ENCODE measurements at regions not wholly inside any gene's neighbourhood (a gene's known extent, or its start where the extent isn't known, plus 50 kb on each side); places are given as distances from the start of the nearest gene placed in this dataset.
"Not testable (repeated sequence)": the region's sequence is repeated elsewhere in the genome, so short reads cannot be mapped to it uniquely, and the experiment has no call there.

- peaks cover 2% of the 10 kb centered on the region for H3K27me3 ChIP-seq (ENCODE audit: insufficient read depth, insufficient read length)
- H3K9ac ChIP-seq (ENCODE audit: insufficient read length, low read depth): peak overlapping the region; percentile 61
- no peaks in the 10 kb centered on the region for H3K36me3 ChIP-seq (ENCODE audit: insufficient read depth, insufficient read length, low read length)
- no peak for DNase-seq (ENCODE audit: low read depth, low spot score)
- no peaks in the 10 kb centered on the region for H3K4me1 ChIP-seq (ENCODE audit: insufficient read depth, insufficient read length)
- H3K9me3 ChIP-seq (ENCODE audit: insufficient read depth, low read length): no peaks in the 10 kb centered on the region
- peak overlapping the region; percentile 42 for H3K4me3 ChIP-seq (ENCODE audit: insufficient read length, low read depth)
- TF ChIP-seq YY1 (IDR thresholded peaks at IDR 0.05; ENCODE audit: insufficient read depth, insufficient read length) (no peak), SUZ12 (IDR thresholded peaks at IDR 0.05; ENCODE audit: extremely low read depth, insufficient read depth, insufficient read length) (no peak), ZNF274 (IDR thresholded peaks at IDR 0.05; ENCODE audit: low read depth, low read length) (no peak)
Observed at GRCh38 chrX:140091125-140091886, 126.0 kb upstream of the CXorf66 start.

DNA sequence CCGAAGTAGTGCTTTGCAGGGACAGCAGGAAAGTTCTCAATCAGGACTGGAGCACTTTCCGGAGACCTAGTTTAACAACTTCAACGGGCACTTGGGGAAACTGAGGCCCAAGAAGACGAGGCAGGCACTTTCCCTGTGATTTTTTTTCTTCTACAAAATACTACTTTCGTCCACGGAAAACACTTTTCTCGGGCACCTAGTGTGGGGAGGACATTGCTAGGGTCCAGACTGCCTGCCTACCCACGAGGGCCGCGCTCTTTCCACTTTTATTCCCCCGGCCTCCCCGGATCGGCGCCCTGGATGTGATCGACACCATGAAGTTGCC lies 125.4 kb upstream of the CXorf66 start:
- Histone ChIP-seq H3K9ac (ENCODE audit: insufficient read length, low read depth) (no peak overlapping the region), H3K9me3 (ENCODE audit: insufficient read depth, low read length) (no peaks in the 10 kb centered on the region), H3K27me3 (ENCODE audit: insufficient read depth, insufficient read length) (peaks cover 2% of the 10 kb centered on the region), H3K4me3 (ENCODE audit: insufficient read length, low read depth) (peak overlapping the region; percentile 28), H3K4me1 (ENCODE audit: insufficient read depth, insufficient read length) (no peaks in the 10 kb centered on the region), H3K36me3 (ENCODE audit: insufficient read depth, insufficient read length, low read length) (no peaks in the 10 kb centered on the region)
- no peak for DNase-seq (ENCODE audit: low read depth, low spot score)
- TF ChIP-seq SUZ12 (IDR thresholded peaks at IDR 0.05; ENCODE audit: extremely low read depth, insufficient read depth, insufficient read length) (no peak), ZNF274 (IDR thresholded peaks at IDR 0.05; ENCODE audit: low read depth, low read length) (no peak), YY1 (IDR thresholded peaks at IDR 0.05; ENCODE audit: insufficient read depth, insufficient read length) (no peak)

- no peaks in the 10 kb centered on the region for H3K9me3 ChIP-seq (ENCODE audit: insufficient read depth, low read length)
- no peaks in the 10 kb centered on the region for H3K36me3 ChIP-seq (ENCODE audit: insufficient read depth, insufficient read length, low read length)
- no peak for TF ChIP-seq YY1 (IDR thresholded peaks at IDR 0.05; ENCODE audit: insufficient read depth, insufficient read length)
- no peak for TF ChIP-seq SUZ12 (IDR thresholded peaks at IDR 0.05; ENCODE audit: extremely low read depth, insufficient read depth, insufficient read length)
- TF ChIP-seq ZNF274 (IDR thresholded peaks at IDR 0.05; ENCODE audit: low read depth, low read length): no peak
- peaks cover 2% of the 10 kb centered on the region for H3K27me3 ChIP-seq (ENCODE audit: insufficient read depth, insufficient read length)
- DNase-seq (ENCODE audit: low read depth, low spot score): no peak
- no peak overlapping the region for H3K9ac ChIP-seq (ENCODE audit: insufficient read length, low read depth)
- H3K4me3 ChIP-seq (ENCODE audit: insufficient read length, low read depth): no peak overlapping the region
- no peaks in the 10 kb centered on the region for H3K4me1 ChIP-seq (ENCODE audit: insufficient read depth, insufficient read length)
Observed at GRCh38 chrX:140088438-140088837, 123.1 kb upstream of the CXorf66 start.

DNA sequence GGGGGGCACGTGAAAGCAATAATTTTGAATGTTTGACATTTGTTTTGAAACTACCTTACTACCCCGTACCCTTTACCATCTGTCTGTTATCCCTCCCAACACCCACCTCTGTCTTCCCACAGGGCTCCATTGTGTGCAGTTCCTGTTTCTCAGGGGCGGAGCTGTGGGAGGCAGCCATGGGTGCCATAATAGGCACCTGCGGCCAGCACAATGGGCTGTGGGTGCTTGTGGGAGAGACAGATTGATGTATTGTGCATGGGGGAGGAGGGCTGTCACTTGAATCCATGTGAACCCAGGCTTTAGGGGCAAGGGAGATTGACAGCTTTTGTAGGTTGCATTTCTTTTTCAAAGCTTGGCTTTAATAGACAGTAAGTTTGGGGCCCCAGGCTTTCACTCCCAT lies 122.6 kb upstream of the CXorf66 start:
- H3K36me3 ChIP-seq (ENCODE audit: insufficient read depth, insufficient read length, low read length): no peaks in the 10 kb centered on the region
- TF ChIP-seq ZNF274 (IDR thresholded peaks at IDR 0.05; ENCODE audit: low read depth, low read length) (no peak), YY1 (IDR thresholded peaks at IDR 0.05; ENCODE audit: insufficient read depth, insufficient read length) (no peak), SUZ12 (IDR thresholded peaks at IDR 0.05; ENCODE audit: extremely low read depth, insufficient read depth, insufficient read length) (no peak)
- H3K4me1 ChIP-seq (ENCODE audit: insufficient read depth, insufficient read length): no peaks in the 10 kb centered on the region
- no peaks in the 10 kb centered on the region for H3K9me3 ChIP-seq (ENCODE audit: insufficient read depth, low read length)
- H3K9ac ChIP-seq (ENCODE audit: insufficient read length, low read depth): no peak overlapping the region
- H3K27me3 ChIP-seq (ENCODE audit: insufficient read depth, insufficient read length): peaks cover 2% of the 10 kb centered on the region
- DNase-seq (ENCODE audit: low read depth, low spot score): no peak
- H3K4me3 ChIP-seq (ENCODE audit: insufficient read length, low read depth): no peak overlapping the region

GRCh38 chrX:140086691-140087090 lies 121.4 kb upstream of the CXorf66 start:
- DNase-seq (ENCODE audit: low read depth, low spot score): no peak
- Histone ChIP-seq H3K9me3 (ENCODE audit: insufficient read depth, low read length) (no peaks in the 10 kb centered on the region), H3K27me3 (ENCODE audit: insufficient read depth, insufficient read length) (peaks cover 2% of the 10 kb centered on the region), H3K9ac (ENCODE audit: insufficient read length, low read depth) (no peak overlapping the region), H3K4me1 (ENCODE audit: insufficient read depth, insufficient read length) (no peaks in the 10 kb centered on the region), H3K36me3 (ENCODE audit: insufficient read depth, insufficient read length, low read length) (no peaks in the 10 kb centered on the region), H3K4me3 (ENCODE audit: insufficient read length, low read depth) (no peak overlapping the region)
- TF ChIP-seq ZNF274 (IDR thresholded peaks at IDR 0.05; ENCODE audit: low read depth, low read length) (no peak), SUZ12 (IDR thresholded peaks at IDR 0.05; ENCODE audit: extremely low read depth, insufficient read depth, insufficient read length) (no peak), YY1 (IDR thresholded peaks at IDR 0.05; ENCODE audit: insufficient read depth, insufficient read length) (no peak)

- not testable (repeated sequence) for DNase-seq (ENCODE audit: low read depth, low spot score)
Observed at GRCh38 chrX:140074851-140075250, 109.5 kb upstream of the CXorf66 start.

DNA sequence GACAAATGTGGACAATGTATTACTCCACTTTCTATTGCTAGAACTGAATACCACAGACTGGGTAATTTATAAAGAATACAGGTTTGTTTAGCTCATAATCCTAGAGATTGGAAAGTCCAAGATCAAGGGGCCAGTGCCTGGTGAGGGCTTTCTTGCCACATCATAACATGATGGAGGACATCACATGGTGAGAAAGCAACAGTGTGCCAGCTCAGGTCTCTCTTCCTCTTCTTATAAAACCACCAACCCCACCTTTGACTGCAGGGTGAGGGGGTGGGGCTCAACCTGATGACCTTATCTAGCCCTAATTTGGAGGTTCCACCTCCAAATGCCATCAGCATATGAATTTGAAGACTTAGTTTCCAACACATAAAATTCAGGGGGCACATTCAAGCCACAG lies 105.7 kb upstream of the CXorf66 start:
- TF ChIP-seq SUZ12 (IDR thresholded peaks at IDR 0.05; ENCODE audit: extremely low read depth, insufficient read depth, insufficient read length): no peak
- TF ChIP-seq YY1 (IDR thresholded peaks at IDR 0.05; ENCODE audit: insufficient read depth, insufficient read length): no peak
- no peak for TF ChIP-seq ZNF274 (IDR thresholded peaks at IDR 0.05; ENCODE audit: low read depth, low read length)
- no peak overlapping the region for H3K9ac ChIP-seq (ENCODE audit: insufficient read length, low read depth)
- no peaks in the 10 kb centered on the region for H3K36me3 ChIP-seq (ENCODE audit: insufficient read depth, insufficient read length, low read length)
- H3K9me3 ChIP-seq (ENCODE audit: insufficient read depth, low read length): no peaks in the 10 kb centered on the region
- DNase-seq (ENCODE audit: low read depth, low spot score): no peak
- H3K4me3 ChIP-seq (ENCODE audit: insufficient read length, low read depth): no peak overlapping the region
- no peaks in the 10 kb centered on the region for H3K27me3 ChIP-seq (ENCODE audit: insufficient read depth, insufficient read length)
- H3K4me1 ChIP-seq (ENCODE audit: insufficient read depth, insufficient read length): no peaks in the 10 kb centered on the region

More at GRCh38 chrX:140074851-140075250, 109.5 kb upstream of the CXorf66 start:
- not testable (repeated sequence) for H3K4me1 ChIP-seq (ENCODE audit: insufficient read depth, insufficient read length); H3K36me3 ChIP-seq (ENCODE audit: insufficient read depth, insufficient read length, low read length); H3K27me3 ChIP-seq (ENCODE audit: insufficient read depth, insufficient read length); H3K9me3 ChIP-seq (ENCODE audit: insufficient read depth, low read length); H3K4me3 ChIP-seq (ENCODE audit: insufficient read length, low read depth); H3K9ac ChIP-seq (ENCODE audit: insufficient read length, low read depth)

All from NT2/D1 (cell line).